Panc1 (cell line): ENCODE measurements at regions not wholly inside any gene's neighbourhood (a gene's known extent, or its start where the extent isn't known, plus 50 kb on each side); places are given as distances from the start of the nearest gene placed in this dataset.

ENCODE experiments used
- ATAC-seq: fragments of 200-7000 bp; cut with Tn5 transposase; 2 replicates; pipeline ENCODE4 v1.9.1; 2020; ENCODE audit warnings: mild to moderate bottlenecking, moderate library complexity
- BruUV-seq: library from RNA; stranded (reverse); fragments of 400-500 nt; replicated peaks from 2 replicates; lab custom pipeline; 2021; lab: Mats Ljungman, UMichigan
- CTCF ChIA-PET: fragments of 300-600 bp; sonication (Branson Sonifier 250); formaldehyde crosslinking; loops from one replicate; lab custom pipeline; 2022; ENCODE audit warnings: antibody characterized with exemption; lab: Charles Lee
- POLR2A ChIA-PET: fragments of 300-600 bp; sonication (Branson Sonifier 250); formaldehyde crosslinking; loops from one replicate; lab custom pipeline; 2022; ENCODE audit warnings: antibody characterized with exemption; lab: Charles Lee
- DNase-seq: peaks from one replicate; pipeline ENCODE4 v3.0.0-alpha.2; 2010; ENCODE audit warnings: low read depth, low spot score
- H3K27ac ChIP-seq: 2 replicates; pipeline ENCODE4 v1.5.1; 2011; ENCODE audit warnings: mild to moderate bottlenecking, low read length, inconsistent platforms
- H3K27me3 ChIP-seq: fragments of 200-500 bp; sonication (Bioruptor generic); 2 replicates; pipeline ENCODE4 v1.6.0; 2014; ENCODE audit warnings: low read length, inconsistent platforms; ENCODE audit not compliant: control insufficient read depth, insufficient read depth
- H3K36me3 ChIP-seq: fragments of 200-500 bp; sonication (Bioruptor generic); 2 replicates; pipeline ENCODE4 v1.5.1; 2014; ENCODE audit warnings: inconsistent platforms, mild to moderate bottlenecking, low read length, moderate library complexity; ENCODE audit not compliant: control insufficient read depth, insufficient read depth
- H3K4me1 ChIP-seq: 2 replicates; pipeline ENCODE4 v1.5.1; 2011; ENCODE audit warnings: inconsistent platforms, mild to moderate bottlenecking, low read length, moderate library complexity; ENCODE audit not compliant: control insufficient read depth, insufficient read depth
- H3K4me3 ChIP-seq, 2 experiments: 2 replicates each; pipeline ENCODE4 v1.5.1; 2011 to 2012; ENCODE audit warnings: low read depth in 2 of 2, low read length in 2 of 2, mild to moderate bottlenecking in 2 of 2, inconsistent platforms in 1 of 2, moderate library complexity in 1 of 2
- H3K9me3 ChIP-seq: fragments of 200-500 bp; sonication (Bioruptor generic); 2 replicates; pipeline ENCODE4 v1.5.1; 2014; ENCODE audit warnings: low read depth, mild to moderate bottlenecking, inconsistent platforms, low read length, moderate library complexity; ENCODE audit not compliant: control insufficient read depth, insufficient read depth
- POLR2AphosphoS5 ChIP-seq: IDR thresholded peaks from 2 replicates; pipeline ENCODE4 v1.6.1; 2012; ENCODE audit warnings: mild to moderate bottlenecking, low read depth, low read length, moderate library complexity
- SIN3A ChIP-seq: IDR thresholded peaks from 2 replicates; pipeline ENCODE4 v1.6.1; 2012; ENCODE audit warnings: low read depth, mild to moderate bottlenecking, low read length, moderate library complexity, borderline replicate concordance; ENCODE audit not compliant: insufficient read depth
- TCF7L2 ChIP-seq: IDR thresholded peaks from 2 replicates; pipeline ENCODE4 v1.6.1; 2011; ENCODE audit warnings: mild to moderate bottlenecking, low read depth, low read length, inconsistent platforms
- in situ Hi-C: cut with HindIII; loops from 2 replicates; pipeline ENCODE4 v1.10.0; 2016; ENCODE audit warnings: low sequenced_read_pairs, low pct_unique_long_range_greater_than_20kb
- intact Hi-C: fragments of 100-400 bp; cut with micrococcal nuclease; formaldehyde crosslinking; loops from one replicate; pipeline ENCODE4 v1.10.0; 2022; ENCODE audit not compliant: unreplicated experiment
- TF ChIP-seq, protein P1 (sequence below), 2 experiments: IDR thresholded peaks; 2 replicates each; pipeline ENCODE4 v1.6.1; 2011 to 2012; ENCODE audit warnings: low read depth in 2 of 2, control low read depth in 1 of 2, low read length in 1 of 2, mild to moderate bottlenecking in 1 of 2, moderate library complexity in 1 of 2; ENCODE audit not compliant: insufficient read depth in 1 of 2
- TF ChIP-seq, protein P2 (sequence below): fragments of 450-650 bp; IDR thresholded peaks from 2 replicates; pipeline ENCODE4 v1.5.1; 2017; ENCODE audit warnings: mild to moderate bottlenecking

DNA sequence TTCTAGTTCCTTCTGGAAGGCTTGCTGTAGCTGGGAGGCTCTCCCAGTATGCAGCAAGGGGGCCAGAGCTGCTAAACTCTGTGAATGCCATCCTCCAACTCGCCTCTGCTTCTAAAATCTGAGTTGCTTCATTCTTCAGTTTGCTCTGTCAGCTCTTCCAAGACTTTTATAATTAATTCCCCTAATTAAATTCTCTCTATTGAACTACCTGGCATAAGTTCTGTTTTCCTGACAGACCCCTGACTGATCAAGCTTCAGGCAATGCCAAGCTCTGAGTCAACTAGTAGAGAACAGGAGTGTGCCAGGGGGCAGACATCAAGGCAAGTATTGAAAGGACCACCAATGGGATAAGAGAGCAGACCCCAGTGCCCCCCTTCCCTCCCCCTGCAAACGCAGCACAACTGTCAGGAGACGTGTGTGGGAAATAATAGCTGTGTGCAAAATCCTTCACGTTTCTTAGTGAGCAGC is 109.3 kb upstream of the TAB2 start:
- H3K9me3 ChIP-seq: no peaks in the 10 kb centered on the region
- intact Hi-C loops (no loop called here), in situ Hi-C loops (no loop called here)
- ChIA-PET CTCF (no interaction called here), POLR2A (no interaction called here)
- no peak overlapping the region for H3K27ac ChIP-seq
- ATAC-seq (no peak), DNase-seq (no peak)
- no peak overlapping the region for H3K4me3 ChIP-seq
- no peaks in the 10 kb centered on the region; the same call in 1 of the 2 replicates for H3K27me3 ChIP-seq
- H3K4me1 ChIP-seq: no peaks in the 10 kb centered on the region
- no peaks in the 10 kb centered on the region for H3K36me3 ChIP-seq
- TF ChIP-seq, protein P1, sequence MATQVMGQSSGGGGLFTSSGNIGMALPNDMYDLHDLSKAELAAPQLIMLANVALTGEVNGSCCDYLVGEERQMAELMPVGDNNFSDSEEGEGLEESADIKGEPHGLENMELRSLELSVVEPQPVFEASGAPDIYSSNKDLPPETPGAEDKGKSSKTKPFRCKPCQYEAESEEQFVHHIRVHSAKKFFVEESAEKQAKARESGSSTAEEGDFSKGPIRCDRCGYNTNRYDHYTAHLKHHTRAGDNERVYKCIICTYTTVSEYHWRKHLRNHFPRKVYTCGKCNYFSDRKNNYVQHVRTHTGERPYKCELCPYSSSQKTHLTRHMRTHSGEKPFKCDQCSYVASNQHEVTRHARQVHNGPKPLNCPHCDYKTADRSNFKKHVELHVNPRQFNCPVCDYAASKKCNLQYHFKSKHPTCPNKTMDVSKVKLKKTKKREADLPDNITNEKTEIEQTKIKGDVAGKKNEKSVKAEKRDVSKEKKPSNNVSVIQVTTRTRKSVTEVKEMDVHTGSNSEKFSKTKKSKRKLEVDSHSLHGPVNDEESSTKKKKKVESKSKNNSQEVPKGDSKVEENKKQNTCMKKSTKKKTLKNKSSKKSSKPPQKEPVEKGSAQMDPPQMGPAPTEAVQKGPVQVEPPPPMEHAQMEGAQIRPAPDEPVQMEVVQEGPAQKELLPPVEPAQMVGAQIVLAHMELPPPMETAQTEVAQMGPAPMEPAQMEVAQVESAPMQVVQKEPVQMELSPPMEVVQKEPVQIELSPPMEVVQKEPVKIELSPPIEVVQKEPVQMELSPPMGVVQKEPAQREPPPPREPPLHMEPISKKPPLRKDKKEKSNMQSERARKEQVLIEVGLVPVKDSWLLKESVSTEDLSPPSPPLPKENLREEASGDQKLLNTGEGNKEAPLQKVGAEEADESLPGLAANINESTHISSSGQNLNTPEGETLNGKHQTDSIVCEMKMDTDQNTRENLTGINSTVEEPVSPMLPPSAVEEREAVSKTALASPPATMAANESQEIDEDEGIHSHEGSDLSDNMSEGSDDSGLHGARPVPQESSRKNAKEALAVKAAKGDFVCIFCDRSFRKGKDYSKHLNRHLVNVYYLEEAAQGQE (IDR thresholded peaks at IDR 0.05; ENCODE audit: insufficient read depth in 1 of 2, low read depth in 2 of 2, low read length in 1 of 2): no peak
- no peak for TF ChIP-seq SIN3A
- TF ChIP-seq, protein P2, sequence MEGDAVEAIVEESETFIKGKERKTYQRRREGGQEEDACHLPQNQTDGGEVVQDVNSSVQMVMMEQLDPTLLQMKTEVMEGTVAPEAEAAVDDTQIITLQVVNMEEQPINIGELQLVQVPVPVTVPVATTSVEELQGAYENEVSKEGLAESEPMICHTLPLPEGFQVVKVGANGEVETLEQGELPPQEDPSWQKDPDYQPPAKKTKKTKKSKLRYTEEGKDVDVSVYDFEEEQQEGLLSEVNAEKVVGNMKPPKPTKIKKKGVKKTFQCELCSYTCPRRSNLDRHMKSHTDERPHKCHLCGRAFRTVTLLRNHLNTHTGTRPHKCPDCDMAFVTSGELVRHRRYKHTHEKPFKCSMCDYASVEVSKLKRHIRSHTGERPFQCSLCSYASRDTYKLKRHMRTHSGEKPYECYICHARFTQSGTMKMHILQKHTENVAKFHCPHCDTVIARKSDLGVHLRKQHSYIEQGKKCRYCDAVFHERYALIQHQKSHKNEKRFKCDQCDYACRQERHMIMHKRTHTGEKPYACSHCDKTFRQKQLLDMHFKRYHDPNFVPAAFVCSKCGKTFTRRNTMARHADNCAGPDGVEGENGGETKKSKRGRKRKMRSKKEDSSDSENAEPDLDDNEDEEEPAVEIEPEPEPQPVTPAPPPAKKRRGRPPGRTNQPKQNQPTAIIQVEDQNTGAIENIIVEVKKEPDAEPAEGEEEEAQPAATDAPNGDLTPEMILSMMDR: no peak
- TF ChIP-seq TCF7L2: no peak
- TF ChIP-seq POLR2AphosphoS5: no peak
- no TSS peak for BruUV-seq

DNA sequence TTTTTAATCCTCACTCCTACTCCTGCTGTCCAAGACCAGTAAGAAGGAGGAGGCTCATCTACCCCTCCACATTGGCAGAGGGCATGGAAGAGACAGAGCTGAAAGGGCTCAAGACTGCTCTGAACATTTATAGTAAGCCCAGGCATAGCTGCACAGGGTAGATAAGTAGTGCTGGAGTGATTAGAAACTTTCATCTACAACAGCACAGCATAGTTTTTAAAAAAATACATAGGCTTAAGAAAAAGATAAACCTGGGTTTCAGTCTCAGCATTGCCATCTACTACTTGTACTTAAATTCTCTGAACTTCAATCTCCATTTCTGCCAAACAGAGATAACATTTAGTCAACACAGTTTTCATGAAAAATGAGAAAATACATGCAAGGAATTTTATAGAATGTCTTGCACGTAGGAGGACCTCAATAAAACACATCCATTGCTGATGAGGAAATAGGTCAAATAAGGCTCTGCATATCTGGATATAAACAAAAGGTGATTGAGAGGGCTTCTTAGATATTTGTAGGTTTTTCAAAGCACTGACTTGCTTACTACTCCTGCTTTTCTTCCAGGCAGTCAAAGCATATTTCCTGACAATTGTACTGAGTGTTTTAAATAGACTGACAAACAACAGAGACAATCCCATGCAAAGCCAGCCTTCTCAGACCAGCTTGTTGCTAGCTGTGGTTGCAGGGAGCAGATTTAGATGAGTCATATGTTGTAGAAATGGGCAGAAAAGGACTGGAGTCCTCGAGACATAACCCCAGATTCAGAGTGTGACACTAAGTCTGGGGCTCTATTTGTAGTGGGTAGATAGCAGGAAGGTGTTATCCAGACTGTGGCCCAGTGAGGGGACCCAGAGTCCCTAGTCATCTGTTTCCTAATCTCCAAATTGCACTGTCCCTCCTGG is 107.4 kb upstream of the TAB2 start:
- DNase-seq (no peak), ATAC-seq (no peak)
- H3K27ac ChIP-seq: no peak overlapping the region
- H3K9me3 ChIP-seq: no peaks in the 10 kb centered on the region
- intact Hi-C loops (no loop called here), in situ Hi-C loops (no loop called here)
- H3K36me3 ChIP-seq: no peaks in the 10 kb centered on the region
- TF ChIP-seq TCF7L2 (no peak), SIN3A (no peak), POLR2AphosphoS5 (no peak)
- TF ChIP-seq, protein P1 (IDR thresholded peaks at IDR 0.05; ENCODE audit: insufficient read depth in 1 of 2, low read depth in 2 of 2, low read length in 1 of 2): no peak
- TF ChIP-seq, protein P2: no peak
- H3K4me1 ChIP-seq: no peaks in the 10 kb centered on the region
- H3K4me3 ChIP-seq: no peak overlapping the region
- ChIA-PET CTCF (no interaction called here), POLR2A (no interaction called here)
- no TSS peak for BruUV-seq
- H3K27me3 ChIP-seq: no peaks in the 10 kb centered on the region; the same call in 1 of the 2 replicates
